RWPE1 (cell line): ENCODE measurements at regions not wholly inside any gene's neighbourhood (a gene's known extent, or its start where the extent isn't known, plus 50 kb on each side); places are given as distances from the start of the nearest gene placed in this dataset.

Source experiments
- CTCF ChIA-PET: fragments of 350-600 bp; sonication (Branson Sonifier 250); formaldehyde crosslinking; extraction: SDS; loops from one replicate; lab custom pipeline; 2021; lab: Yijun Ruan, JAX
- POLR2A ChIA-PET: fragments of 400-600 bp; formaldehyde crosslinking; extraction: SDS; loops from one replicate; lab custom pipeline; 2020; ENCODE audit warnings: antibody characterized with exemption; ENCODE audit not compliant: low non-redundant PET; lab: Yijun Ruan, JAX
- DNase-seq: peaks from one replicate; pipeline ENCODE4 v3.0.0; 2012; ENCODE audit warnings: low spot score
- H3K27ac ChIP-seq: fragments of 450-650 bp; 2 replicates; pipeline ENCODE4 v1.5.1; 2017
- TF ChIP-seq, protein P1 (sequence below): fragments of 450-650 bp; conservative IDR thresholded peaks from 2 replicates; pipeline ENCODE4 v1.5.1; 2017; ENCODE audit warnings: low read depth, mild to moderate bottlenecking

DNA sequence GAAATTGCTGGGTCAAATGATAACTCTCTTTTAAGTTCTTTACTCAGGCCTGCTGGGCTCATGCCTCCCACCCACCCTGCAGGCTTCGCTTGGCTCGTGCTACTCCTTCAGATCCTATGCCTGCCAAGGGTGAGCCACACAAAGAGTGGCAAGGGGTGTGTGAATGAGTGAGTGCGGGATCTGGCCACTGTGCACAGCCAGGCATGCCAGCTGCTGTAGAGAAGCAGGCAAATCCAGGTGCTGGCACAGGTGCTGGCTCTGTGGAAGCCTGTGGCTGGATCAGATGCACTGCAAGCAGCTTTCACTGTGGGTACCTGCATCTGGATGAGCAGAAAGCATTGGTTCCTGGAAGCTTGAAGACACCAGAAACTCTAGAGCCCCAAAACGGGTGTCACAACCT is 1055.7 kb upstream of the EPHA6 start:
- ChIA-PET POLR2A (no interaction called here), CTCF (no interaction called here)
- TF ChIP-seq, protein P1, sequence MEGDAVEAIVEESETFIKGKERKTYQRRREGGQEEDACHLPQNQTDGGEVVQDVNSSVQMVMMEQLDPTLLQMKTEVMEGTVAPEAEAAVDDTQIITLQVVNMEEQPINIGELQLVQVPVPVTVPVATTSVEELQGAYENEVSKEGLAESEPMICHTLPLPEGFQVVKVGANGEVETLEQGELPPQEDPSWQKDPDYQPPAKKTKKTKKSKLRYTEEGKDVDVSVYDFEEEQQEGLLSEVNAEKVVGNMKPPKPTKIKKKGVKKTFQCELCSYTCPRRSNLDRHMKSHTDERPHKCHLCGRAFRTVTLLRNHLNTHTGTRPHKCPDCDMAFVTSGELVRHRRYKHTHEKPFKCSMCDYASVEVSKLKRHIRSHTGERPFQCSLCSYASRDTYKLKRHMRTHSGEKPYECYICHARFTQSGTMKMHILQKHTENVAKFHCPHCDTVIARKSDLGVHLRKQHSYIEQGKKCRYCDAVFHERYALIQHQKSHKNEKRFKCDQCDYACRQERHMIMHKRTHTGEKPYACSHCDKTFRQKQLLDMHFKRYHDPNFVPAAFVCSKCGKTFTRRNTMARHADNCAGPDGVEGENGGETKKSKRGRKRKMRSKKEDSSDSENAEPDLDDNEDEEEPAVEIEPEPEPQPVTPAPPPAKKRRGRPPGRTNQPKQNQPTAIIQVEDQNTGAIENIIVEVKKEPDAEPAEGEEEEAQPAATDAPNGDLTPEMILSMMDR: no peak

GRCh38 chr3:95759614-95760301 is 1054.6 kb upstream of the EPHA6 start:
- no peak for DNase-seq
- ChIA-PET POLR2A (no interaction called here), CTCF (no interaction called here)
- TF ChIP-seq, protein P1: no peak
- no peak overlapping the region for H3K27ac ChIP-seq

More for the DNA sequence above, 1055.7 kb upstream of the EPHA6 start:
- DNase-seq: no peak
- H3K27ac ChIP-seq: no peak overlapping the region

DNA sequence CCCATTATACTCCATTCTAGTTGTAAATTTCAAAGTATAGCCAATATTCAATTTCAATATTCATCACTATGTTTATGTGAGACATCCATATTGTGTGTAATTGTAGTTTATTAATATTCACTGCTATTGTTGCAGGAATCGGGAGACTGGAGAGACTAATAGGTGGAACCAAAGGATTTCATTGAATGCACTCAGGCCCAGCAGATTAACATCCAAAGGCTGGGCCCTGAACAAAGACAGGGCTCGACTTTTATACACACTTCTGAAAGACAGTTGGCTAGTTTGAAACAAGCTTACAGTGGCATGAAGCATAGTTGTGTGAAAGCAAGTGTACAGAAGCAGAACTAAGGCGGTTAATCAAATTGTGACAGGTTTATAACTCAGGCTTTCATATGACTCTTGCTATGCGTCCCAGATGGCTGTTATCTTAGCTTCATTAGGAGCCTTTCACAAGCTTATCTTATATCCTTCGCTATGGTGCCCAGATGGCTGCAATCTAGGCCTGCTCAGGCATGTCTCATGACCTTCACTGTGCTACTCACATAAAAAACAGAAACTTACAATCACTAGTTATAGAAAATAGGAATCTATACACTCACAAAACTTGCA is 1038.8 kb upstream of the EPHA6 start:
- CTCF ChIA-PET: no interaction called here
- TF ChIP-seq, protein P1: no peak
- DNase-seq: no peak
- H3K27ac ChIP-seq: no peak overlapping the region
- POLR2A ChIA-PET: no interaction called here

DNA sequence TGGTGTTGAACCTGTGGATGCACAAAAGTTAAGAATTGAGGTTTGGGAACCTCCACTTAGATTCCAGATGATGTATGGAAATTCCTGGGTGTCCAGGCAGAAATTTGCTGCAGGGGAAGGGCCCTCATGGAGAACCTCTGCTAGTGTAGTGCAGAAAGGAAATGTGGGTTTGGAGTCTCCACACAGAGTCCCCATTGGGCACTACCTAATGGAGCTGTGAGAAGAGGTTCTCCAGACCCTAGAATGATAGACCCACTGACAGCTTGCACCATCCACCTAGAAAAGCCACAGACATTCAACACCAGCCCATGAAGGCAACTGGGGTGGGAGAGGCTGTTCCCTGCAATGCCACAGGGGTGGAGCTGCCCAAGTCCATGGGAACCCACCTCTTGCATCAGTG is 1032.8 kb upstream of the EPHA6 start:
- H3K27ac ChIP-seq: no peak overlapping the region
- POLR2A ChIA-PET: no interaction called here
- DNase-seq: no peak
- CTCF ChIA-PET: no interaction called here
- TF ChIP-seq, protein P1: no peak

DNA sequence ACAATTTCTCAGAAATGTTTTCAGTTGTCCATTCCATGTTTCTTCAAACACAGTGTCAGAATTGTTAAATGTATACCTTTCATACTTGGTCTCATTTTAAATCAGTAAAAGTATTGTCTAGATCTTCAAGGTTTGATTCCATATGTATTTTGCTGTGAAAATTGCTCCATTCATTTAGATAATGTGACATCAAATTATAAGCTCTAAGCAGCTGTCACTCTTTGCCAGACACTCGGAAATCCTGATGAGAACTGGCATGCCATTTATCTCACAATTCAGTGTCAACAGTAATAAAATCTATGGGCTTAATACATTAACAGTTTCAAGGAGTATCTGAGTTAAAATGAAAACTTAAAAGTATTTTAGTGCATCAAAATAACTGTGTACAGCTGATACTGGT is 1025.3 kb upstream of the EPHA6 start:
- POLR2A ChIA-PET: no interaction called here
- no peak overlapping the region for H3K27ac ChIP-seq
- CTCF ChIA-PET: no interaction called here
- TF ChIP-seq, protein P1: no peak
- DNase-seq: no peak

GRCh38 chr3:95797081-95797480 is 1017.3 kb upstream of the EPHA6 start:
- TF ChIP-seq, protein P1: no peak
- ChIA-PET CTCF (no interaction called here), POLR2A (no interaction called here)
- H3K27ac ChIP-seq: no peak overlapping the region
- no peak for DNase-seq
